HFF-Myc (cell line): ENCODE measurements at regions not wholly inside any gene's neighbourhood (a gene's known extent, or its start where the extent isn't known, plus 50 kb on each side); places are given as distances from the start of the nearest gene placed in this dataset.

ENCODE experiments used
- DNase-seq: peaks from one replicate; pipeline ENCODE4 v3.0.0-alpha.2; 2011; ENCODE audit warnings: low read depth; ENCODE audit errors: extremely low read depth
- H3K4me3 ChIP-seq: replicated peaks from 2 replicates; pipeline ENCODE4 v1.5.1; 2011; ENCODE audit warnings: low read depth, mild to moderate bottlenecking, control low read depth, low read length
- TF ChIP-seq, protein P1 (sequence below): IDR thresholded peaks from 2 replicates; pipeline ENCODE4 v1.5.1; 2012; ENCODE audit warnings: mild to moderate bottlenecking, low read depth, low read length, control low read depth; ENCODE audit errors: missing control alignments

DNA sequence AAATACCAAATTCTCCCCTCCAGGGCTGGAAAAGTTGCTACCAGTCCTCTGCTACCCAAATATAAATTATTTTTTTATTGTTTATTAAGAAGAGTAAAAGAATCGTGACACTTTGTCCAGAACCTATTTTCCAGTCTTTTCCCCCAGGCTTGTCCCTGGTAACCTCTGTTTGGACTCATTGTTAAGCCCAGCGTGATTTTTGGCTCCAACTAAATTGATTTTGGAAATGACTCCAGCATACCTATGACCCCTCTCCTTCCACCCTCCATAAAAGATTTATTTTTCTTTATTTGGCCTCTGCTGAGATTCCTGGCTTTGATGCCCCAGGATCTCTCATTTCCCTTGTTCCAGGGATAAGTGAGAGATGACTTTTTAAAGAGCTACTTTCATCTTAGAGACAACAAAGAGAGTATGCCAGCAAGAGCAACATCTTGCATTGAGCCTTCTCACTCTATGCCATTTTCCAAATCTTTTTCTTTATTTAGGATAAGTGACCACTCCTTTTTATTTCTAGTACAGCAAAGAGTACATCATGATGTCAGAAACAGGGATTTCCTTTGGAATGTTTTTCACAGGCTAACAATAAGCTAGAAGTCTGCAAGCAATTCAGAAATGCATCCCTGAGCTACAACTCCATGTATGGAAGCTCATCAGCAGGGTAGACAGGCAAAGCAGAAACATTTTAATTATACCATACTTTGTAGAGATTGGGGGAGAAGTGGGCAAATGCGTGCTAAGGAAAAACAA is 75.8 kb downstream of the DAD1 start:
- TF ChIP-seq, protein P1, sequence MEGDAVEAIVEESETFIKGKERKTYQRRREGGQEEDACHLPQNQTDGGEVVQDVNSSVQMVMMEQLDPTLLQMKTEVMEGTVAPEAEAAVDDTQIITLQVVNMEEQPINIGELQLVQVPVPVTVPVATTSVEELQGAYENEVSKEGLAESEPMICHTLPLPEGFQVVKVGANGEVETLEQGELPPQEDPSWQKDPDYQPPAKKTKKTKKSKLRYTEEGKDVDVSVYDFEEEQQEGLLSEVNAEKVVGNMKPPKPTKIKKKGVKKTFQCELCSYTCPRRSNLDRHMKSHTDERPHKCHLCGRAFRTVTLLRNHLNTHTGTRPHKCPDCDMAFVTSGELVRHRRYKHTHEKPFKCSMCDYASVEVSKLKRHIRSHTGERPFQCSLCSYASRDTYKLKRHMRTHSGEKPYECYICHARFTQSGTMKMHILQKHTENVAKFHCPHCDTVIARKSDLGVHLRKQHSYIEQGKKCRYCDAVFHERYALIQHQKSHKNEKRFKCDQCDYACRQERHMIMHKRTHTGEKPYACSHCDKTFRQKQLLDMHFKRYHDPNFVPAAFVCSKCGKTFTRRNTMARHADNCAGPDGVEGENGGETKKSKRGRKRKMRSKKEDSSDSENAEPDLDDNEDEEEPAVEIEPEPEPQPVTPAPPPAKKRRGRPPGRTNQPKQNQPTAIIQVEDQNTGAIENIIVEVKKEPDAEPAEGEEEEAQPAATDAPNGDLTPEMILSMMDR = no peak
- H3K4me3 ChIP-seq = no peak overlapping the region
- DNase-seq = no peak

GRCh38 chr14:22512106-22512814 is 76.8 kb downstream of the DAD1 start:
- no peak overlapping the region for H3K4me3 ChIP-seq
- DNase-seq = no peak
- TF ChIP-seq, protein P1 = no peak

DNA sequence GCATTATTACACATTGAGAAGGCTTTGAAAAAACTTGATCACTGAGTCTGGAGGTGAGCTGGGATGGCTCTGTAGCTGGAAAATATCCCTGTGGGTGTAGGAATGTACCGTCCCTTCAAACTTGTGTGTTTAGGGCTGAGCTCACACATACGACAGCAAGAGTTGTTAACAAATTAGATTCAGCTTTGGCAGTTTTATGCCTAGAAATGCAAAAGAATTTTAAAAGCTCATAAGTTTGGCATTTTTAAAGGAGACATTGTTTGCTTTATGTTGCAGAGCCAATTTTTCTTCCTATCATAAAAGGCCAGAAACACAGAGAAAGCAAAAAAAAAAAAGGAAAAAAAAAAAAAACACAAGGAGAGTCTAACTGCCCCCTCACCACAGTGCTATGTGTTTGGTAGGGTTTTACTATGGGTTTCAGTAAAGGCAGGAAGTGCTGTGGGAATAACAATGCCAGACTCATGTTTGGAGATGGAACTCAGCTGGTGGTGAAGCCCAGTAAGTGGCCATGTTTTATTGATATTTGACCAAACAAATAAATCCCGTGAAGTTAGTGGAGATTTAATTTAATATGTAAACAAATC is 78.4 kb downstream of the DAD1 start:
- TF ChIP-seq, protein P1 = no peak
- H3K4me3 ChIP-seq = no peak overlapping the region
- peak; percentile 38 for DNase-seq

- no peak for DNase-seq
- TF ChIP-seq, protein P1 = no peak
- H3K4me3 ChIP-seq = no peak overlapping the region
These were observed 79.2 kb downstream of the DAD1 start for GRCh38 chr14:22509751-22510300.

DNA sequence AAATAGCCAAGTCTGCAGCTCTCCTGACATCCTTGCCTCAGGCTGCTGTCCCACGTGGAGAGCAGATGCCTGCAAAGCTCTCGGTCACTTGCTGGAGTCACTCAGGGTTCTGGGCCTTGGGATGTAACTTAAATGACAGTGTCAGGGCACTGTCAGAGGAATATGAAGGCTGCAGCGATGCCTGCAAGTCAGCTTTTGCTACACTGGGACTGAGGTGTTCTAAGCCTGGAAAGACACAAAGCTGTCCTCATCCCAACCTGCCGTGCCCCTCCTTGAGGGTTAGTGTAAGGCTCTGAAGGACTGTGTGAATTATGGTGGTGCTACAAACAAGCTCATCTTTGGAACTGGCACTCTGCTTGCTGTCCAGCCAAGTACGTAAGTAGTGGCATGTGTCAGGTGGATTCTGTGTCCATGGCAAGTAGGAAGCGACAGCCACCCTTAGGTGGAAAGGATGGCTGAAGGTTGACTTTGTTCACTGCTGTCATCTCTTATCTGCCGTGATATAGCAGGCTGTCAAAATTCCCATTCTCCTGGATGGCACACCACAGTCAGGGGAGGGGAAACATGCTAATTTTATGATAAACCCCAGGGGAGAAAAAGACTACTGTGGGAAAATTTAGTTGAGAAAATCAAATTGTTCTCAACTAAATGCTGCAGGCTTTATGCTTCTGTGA is 79.9 kb downstream of the DAD1 start:
- TF ChIP-seq, protein P1 = no peak
- no peak overlapping the region for H3K4me3 ChIP-seq

DNA sequence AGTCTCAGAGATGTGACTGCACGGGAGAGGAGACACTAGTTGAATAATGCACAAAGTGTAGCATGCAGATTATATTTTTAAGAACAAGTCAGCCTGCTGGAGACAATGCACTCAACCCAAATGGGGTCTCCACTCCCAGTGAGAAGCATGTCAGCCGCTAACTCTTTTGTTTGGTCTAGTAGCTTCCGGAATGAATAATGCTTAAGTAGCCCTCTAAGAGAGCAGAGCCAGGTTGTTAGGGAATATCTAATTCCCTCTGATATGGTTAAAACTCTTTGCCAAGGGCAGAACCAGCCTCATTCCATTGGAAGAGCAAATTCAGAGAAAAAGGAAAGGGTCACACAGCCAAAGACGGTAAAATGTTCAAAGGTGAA is 80.4 kb downstream of the DAD1 start:
- TF ChIP-seq, protein P1 = no peak
- no peak overlapping the region for H3K4me3 ChIP-seq
- no peak for DNase-seq

More for the DNA sequence above, 79.9 kb downstream of the DAD1 start:
- DNase-seq = no peak
